Hematopoietic multipotent progenitor cell treated with erythropoietin and hydrocortisone succinate and interleukin-3 and kit ligand, for 8 days (in vitro differentiated cells): ENCODE measurements at regions not wholly inside any gene's neighbourhood (a gene's known extent, or its start where the extent isn't known, plus 50 kb on each side); places are given as distances from the start of the nearest gene placed in this dataset.

Experiments used
- DNase-seq: peaks from one replicate; pipeline ENCODE4 v3.0.0-alpha.2; 2015

DNA sequence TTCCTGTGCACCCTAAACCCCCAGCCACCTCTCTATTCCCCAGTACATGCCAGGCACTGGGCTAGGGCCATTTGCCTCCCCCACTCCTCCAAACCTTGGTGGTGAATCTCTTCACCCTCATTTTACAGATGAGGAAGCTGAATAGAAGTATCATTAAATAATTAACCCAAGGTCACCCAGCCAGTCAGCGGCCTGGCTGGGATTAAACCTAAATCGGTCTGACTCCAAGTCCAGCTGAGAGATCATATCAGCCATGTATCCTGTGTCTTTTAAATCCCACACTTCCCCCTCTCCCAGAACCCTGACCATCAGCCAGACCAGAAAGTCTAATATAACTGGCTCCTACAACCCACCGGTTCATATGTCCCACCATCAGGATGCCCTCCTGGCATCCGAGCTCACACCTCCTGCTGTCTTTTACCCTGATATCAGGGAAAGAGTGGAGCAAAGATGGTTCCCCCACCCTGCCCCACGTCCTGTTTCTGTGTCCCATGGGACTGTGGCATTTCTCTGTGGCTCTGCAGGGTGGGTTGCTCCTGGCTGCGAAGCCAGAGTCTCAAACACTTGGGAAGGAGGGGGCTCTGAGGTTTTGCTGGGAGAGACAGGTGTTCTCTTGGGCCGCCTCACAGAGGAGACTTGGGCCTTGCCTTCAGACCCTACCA, 145.3 kb downstream of the VEGFA start:
- DNase-seq, result no peak

DNA sequence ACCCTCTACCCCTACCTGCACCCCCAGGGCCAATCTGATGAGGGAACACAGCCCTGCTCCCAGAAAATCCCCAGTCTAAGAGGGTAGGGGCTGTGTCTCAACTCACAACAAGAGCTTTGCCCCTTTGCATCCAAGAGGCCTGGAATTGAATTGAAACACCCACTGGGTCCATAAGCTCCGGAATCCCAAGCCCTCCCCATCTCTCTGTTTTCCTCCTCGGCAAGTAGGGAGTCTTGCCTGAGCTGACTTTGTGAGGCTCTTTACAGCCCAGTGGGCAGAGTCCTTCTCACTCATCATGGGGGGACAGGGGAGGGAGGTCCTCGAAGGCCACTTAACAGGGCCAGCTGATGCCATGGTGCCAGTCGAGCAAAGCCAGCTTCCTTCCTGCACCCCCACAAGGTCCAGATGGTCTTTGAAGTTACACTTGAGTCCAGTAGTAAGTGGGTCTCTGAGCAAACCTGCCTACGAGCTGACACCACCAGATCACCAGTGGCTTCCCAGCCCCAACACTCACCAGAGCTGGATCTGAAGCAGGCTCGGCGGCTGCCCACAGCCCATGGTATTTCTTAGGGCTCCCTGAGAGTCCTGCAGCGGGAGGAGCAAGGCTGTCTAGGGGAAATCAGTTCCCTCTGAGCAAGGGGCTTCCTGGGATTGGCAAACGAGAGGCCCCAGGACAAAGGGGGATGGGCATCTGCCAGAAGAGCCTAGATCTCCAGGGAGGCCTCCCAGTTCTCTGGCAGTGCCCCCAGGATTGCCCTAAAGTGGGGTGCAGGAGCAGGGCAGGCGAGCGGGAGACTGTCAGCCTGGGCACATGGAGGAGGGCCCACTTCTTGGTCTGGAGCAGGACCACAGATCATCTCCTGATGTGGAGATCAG, 144.5 kb downstream of the VEGFA start:
- DNase-seq, result no peak

DNA sequence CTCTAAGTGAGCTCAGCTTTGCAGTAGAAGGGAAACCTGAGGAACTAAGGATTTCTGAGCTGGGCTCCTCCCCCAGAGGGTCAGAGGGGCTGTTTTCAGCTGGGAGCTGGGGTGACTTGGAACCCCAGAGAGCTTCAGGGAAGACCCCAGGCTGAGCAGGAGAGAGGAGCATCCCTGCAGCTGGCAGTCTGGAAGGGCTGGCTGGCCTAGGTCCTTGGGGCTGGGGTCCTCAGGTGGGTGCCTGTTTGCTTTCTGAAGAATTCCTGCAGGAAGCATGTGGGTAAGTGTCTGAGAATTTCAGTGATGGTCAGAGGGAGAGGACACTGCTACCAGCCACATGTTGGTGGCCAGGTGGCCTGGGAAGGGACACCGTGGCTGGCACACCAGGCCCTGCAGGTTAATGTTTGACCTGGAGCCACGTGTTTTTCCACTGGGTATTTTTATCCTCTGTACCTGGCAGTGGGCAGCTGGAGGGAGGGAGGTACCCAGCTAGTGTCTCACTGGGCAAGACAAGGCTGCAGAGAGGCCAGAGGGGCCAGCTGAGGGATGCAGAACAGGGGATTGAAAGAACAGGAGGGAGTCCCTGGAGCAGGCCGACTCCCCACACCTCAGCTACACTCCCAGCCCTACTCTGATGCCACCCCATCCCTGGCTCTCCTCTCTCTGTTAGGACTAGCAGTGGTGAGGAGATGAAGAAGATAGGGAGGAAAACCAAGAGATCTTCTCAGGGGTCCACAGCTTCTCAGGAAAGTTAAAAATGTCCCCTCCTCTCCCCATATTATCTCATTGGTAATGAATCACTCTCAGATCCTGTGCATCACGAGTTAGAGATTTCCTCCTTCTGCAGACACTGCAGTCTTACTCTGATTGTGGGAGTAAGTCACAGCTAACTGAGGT, 143.6 kb downstream of the VEGFA start:
- no peak for DNase-seq

DNA sequence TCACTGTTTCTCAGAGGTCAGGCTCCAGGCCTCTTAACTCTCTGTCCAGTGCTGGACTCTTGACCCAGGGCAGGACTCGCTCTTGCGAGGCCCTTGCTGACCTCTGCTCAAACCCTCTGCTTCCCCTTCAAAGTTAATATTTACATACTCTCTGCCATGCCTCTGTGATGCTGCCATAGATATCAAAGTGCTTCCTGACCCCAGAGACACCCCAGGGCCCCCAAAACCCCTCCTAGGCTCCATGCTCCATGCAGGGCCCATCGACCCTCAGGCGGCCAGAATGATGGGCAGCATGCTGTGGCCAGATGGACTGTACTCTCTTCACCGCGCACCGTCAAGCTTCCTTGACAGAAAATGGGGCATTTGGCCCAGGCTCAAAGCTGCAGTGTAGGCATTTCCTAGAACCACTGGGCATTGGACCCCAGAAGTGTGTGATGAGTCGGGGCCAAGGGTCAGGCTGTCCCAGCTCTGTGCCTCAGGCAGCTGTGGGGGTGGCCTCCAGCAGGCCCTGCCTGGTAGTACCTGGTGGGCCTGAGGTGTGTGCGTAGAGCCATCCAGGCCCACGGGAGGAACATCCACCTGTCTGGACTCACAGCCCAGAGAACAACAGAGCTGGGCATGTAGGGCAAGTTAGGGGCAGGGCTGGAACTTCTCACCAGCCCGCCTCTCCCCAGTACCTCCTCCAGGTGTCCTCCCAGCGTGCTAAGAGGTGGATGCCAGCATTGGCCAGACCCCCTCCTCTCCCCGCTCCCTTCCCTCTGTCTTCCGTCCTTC, 142.8 kb downstream of the VEGFA start:
- no peak for DNase-seq

DNA sequence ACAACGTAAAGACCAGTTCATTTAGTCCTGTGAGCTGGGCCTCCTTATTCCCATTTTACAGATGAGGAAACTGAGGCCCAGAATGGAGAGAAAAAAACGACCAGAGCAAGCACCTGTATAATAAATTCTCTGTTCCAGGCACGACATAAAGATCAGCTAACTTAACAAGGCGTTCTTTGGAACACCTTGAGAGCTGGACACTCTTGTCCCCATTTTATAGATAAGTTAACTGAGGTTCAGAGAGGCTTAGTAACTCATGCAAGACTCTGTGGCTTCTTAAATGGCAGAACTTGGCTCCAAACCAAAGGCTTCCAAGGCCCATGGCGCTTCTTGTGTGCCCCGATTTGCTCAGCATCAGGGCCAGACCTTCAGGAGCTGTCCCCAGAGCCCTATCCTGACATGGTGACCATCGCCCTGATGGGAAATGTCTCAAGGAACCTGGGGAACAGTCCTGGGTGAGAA, 142.1 kb downstream of the VEGFA start:
- no peak for DNase-seq

DNA sequence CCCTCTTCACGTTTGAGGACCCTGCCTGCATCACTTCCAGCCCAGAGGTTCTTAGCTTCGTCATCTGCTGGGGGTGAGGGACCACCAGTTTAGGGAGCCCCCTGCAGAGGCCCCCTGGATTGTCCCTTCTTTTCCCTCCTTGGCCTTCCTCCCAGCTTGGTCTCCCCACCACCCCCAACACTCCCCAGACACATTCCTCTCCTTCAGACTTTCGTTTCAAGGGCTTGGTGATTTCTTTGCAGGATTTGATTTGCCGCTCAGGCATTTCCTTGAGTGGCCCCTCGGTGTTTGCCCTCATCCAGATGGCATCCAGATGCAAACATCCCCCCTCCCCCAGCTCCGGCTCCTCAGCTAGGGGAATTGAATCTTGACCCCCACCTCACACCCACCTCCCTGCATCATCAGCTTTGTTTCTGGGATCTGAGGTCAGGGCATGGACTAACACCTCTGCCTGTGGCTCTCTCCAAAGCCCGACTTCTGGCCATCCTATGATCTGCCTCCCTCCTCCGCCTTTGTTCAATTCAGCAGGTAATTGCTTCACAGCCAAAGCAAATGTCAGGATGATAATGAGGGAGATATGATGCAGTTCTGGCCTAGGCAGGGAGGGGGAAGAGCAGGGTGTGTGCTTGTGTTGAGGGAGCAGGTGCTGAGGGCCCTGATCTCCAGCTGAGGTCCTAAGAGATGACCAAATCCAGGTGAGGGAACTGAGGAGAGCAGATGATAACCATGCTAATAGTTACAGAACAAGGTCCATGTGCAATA, 141.5 kb downstream of the VEGFA start:
- no peak for DNase-seq

DNA sequence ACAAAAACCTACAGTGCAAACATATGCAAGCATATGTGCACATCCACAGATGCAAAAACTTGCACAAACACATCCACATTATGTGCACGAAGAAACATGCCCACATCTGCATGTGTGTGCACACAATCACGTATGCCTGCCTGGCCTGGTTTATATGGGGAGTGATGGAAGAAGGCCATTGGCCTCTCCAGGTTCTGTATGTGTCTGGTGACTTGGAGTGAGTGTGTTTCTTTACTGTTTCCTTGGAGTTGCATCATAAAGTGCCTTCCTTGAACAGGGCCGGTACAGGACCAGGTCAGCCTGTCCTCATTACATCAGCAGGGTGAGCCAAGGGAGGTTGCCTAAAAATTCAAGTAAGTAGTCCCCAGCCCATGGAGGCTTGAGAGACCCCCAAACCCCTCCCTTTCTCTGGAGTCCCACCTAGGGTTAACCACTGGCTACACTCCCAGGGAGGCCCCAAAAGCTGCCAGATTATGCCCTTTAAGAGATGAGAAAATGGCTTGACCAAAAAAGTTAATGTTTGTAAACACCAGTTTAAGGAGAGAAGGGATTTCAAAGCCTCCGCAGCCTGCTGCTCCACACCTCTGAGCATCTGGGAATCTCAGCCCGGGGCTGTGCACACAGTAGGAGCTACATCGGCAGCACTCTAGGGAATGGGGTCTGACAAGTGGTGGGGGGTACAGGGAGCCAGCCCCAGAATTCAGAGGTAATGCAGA, 140.8 kb downstream of the VEGFA start:
- DNase-seq, result no peak

DNA sequence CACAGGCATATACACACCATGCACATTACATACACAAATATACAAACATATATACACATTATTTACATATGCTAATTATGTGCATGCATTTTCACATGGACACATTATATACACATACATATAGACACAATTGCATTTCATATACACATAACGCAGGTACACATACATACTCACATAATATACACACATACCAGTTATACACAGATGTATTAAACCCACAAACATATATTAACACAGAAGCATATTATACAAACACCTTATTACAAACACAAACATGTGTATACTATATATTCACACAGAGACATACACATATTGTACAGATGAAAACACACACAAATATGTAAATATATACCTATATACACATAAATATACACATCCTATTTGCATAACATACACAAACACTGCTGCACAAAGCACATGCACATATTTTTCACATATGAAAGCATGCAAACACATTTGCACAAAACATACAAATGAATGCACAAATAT, 140.2 kb downstream of the VEGFA start:
- no peak for DNase-seq

DNA sequence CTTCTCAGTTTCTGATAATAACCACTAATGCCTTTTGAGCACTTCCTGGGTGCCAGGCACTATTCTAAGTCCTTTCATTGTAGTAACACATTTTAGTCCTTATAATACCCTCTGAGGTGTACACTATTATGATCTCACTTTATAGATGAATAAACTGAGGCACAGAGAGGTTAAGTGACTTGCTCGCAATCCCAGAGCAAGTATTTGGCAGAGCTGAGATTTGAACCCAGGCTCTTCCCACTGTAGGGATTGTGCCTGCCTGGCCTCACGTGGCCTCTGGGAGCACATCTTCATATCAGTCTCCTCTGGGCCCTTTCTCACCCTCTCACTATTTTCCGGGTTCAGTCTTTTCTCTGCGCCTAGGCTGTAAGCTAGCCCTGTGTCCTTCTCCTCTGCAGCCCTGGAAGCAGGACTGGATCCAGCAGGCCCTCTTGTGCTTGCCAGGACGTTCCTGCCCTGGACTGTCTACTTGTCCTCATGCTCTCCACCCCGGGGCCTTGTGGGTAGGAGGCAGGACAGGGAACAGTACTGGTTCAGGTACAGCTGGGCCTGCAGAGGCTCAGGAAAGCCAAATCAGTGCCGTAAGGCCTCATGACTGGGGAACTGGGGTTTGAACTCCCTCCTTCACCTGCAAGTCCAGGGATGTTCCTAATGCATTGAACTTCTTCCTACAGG, 139.6 kb downstream of the VEGFA start:
- no peak for DNase-seq

DNA sequence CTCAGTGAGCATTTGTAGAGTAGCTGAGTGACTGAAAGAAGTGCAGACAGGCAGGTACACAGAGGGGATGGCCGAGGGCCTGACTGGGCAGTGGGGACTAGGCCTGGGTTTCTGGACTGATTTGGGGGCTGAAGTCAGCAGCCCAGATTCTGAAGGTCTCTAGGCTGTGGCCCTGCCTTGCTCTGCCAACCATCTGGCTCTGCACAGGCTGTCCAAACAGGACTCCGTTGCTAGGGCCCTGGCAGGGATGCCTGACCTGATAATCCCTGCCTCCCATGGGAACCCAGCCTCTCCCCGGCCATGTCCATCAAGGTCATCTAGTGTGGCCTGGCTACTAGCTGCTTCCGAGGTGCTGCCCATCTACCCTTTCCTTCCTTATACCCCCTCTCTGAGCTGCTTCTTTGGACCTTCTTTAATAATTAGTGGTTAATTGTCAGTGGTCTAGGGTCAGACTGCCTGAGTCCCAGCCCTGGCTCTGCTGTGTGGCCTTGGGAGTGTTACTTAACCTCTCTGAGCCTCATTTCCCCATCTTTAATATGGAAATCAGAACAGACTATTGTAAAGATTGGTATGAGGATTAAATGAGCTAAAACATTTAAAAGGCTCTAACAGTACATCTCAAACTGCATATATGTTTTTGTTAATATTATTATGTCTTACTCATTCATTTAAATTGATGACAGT, 137.9 kb downstream of the VEGFA start:
- DNase-seq, result no peak

DNA sequence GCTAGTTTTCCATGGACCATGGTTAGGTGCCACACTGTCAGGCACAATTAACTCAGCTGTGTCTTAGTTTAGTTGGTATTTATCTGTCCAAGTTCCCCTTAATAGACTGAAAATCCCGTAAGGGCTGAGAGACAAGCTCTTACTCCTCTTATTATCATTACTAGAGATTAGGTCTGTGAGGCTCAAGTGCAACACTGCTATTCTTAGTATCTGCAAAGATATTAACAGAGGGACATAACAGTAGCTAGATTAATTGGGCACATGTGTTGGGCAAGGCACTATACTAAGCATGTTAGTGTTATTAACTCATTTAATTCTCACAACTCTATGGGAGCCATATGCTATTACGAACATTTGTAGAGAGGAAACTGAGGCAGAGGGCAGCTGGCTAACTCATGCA, 137.3 kb downstream of the VEGFA start:
- DNase-seq, result no peak

DNA sequence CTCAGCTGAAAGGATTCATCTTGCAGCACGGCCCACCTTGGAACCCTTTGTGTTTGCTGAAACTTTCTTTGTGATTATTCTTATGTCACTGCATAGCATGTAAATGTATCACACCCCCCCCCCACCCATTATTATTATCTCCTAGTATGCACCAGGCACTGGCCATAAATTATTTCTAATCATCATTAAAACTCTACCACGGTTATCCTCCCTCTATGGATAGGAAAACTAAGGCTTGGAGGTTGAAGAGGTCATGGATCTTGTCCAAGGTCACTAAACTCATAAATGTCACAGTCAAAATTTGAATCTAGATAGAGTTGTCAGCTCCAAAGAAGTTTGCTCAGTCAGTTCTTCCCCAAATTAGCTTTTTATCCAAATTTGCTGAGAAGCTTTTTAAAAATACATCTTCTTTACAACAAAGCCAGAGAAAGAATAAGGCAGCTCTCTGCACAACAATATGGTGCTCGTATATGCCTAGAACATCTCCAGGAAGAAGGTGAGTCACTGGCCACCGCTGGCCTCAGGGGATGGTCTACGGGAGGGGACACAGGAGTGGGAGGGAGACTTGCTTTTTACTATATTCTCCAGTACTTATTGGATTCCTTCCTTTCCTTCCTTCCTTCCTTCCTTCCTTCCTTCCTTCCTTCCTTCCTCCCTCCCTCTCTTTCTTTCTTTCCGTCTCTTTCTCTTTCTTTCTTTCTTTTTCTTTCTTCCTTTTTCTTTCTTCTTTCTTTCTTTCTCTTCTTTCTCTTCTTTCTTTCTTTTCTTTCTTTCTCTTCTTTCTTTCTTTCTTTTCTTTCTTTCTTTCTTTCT, 134.5 kb downstream of the VEGFA start:
- no peak for DNase-seq

DNA sequence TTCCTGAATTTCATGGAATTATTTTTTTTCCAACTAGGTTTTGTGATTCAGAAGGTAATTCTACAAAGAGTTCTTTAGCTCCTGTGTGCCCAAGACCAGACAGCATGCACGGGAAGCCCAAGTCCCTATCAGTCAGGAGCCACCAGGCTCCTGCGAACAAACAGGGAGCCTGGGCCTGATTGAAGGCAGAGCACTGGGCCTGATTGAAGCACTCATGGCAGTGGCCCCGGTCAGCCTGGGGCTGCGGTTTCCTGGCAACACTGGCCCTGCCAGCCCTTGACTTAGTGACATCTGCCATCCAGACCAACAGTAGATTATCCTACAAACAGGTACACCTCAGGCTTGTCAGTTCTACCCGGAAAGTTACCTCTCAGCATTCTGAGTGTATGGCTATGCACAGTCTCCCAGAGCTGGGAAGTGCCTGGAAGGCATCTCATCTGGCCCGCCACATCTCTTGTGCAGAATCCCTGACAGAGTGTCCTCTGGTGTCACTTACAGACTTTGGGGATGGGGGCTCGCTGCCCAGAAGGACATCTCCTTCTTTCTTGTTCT, 133.8 kb downstream of the VEGFA start:
- no peak for DNase-seq

DNA sequence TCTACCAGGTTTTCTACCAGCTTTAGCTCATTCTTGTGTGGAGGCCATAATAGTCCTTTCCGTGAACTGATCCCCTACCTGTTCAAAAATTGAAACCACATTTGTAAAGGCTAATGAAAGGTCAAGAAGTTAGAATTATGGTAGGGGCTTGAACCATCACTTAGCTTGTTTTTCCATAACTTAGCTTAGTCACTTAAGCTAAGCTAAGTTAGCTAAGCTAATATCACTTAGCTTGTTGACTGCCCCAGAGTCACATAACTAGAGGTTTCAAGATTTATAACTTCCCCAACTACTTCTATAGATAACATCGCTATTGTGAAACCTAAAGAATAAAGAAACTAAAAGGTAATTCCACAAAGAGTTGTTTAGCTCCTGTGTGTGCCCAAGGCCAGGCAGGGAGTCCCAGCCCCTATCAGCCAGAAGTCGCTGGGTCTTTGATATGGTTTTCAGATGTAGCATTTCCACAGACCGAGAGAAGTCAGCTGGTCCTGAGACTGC, 131.8 kb downstream of the VEGFA start:
- DNase-seq, result peak; percentile 18

DNA sequence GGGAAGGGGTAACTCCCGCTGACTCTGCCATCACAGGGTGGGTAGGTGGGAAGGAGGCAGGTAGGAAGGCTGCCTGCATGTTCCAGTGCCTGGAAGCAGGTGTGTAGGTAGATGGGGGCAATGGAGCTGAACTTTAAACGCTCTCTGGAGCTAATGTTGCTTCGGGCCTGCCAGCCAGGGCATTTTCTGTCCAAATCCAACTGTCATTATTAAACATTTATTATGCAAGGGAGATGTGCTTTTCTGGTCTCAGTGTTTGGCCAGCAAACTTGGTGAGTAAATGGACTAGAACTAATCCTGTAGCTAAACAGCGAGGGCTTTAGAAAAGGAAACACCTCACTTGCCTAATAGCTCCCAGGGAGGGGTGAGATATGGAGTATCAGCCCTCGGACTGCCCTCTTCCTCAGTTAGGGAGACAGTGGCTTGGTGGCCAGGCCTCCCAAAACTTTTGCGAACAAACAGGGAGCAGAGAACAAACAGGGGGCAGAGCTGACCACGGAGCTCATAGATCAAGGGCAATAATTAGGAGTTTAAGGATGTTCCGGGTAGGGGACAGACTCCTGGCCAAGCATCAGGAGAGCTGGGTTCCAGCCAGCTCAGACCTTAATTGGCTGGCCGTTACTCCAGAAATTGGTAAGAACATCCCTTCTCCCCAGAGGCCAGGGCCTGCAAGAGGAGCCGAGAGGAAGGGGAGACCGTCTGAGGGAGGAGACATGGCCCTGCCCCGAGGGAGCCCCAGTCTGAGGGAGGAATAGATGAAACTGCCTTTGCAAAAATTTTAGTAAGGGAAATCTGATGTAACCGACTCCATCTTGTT, 131.1 kb downstream of the VEGFA start:
- DNase-seq, result no peak

DNA sequence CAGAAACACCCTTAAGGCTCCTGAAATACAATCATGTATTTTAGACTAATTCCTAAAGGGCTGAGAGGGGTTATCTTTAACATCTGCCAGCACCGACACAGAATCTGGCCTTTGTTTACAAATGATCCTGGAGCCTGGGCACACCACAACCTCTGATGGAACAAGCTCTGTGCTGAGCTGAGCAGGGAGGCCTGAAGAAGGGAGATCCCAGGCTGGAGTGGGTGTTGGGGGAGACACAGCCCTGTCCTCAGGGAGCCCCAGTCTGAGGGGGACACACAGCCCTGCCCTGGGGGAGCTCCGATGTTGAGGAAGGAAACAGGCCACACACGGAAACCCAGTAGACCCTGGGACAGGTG, 130.5 kb downstream of the VEGFA start:
- DNase-seq, result no peak

DNA sequence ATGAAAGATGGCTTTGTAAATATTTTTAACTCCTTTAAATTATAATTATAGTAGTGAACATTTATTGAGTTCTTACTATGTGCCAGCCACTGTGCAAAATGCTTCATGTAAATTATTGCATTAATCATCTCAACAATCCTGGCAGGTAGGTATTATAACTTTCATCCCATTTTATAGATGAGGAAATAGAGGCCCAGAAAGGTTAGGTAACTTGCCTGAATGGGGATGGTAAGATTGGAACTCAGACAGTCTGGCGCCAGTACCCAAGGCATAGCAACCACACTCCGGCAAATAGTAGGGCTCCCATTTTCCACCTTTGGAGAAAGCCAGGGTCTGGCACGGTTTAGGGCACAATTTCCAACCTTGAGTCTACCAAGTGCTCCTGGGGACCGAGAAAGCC, 129.8 kb downstream of the VEGFA start:
- DNase-seq, result no peak
